ENCODE measurements at regions not wholly inside any gene's neighbourhood (a gene's known extent, or its start where the extent isn't known, plus 50 kb on each side); places are given as distances from the start of the nearest gene placed in this dataset.
"Not testable (repeated sequence)": the region's sequence is repeated elsewhere in the genome, so short reads cannot be mapped to it uniquely, and the experiment has no call there.

DNA sequence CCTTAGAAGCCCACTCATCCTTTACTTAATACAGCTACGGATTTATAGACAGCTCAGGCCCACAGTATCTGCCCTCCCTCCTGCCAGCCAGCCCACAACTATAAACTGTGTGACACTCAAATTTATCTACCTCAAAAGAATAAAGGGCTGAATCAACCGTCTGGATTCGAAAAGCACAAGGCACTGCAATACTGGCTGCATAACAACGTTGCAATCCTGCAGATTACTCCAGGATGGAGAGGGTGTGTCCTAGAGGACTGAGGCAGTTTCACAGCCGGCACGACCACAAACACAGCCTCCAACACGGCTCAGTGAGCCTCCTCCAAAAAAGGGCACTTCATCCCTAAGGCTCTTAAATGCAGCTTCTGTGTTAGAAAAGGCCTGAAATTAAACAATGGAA is 138.3 kb upstream of the EFCAB3 start:
- ATAC-seq = peak; percentile 46
- CTCF ChIA-PET; H3K36me3 Mint-ChIP-seq; H3K4me3 Mint-ChIP-seq; H3K9me3 Mint-ChIP-seq; H3K27me3 Mint-ChIP-seq (ENCODE audit: low read depth); DNase-seq (ENCODE audit: low spot score); H3K4me1 Mint-ChIP-seq; POLR2A ChIA-PET; H3K27ac Mint-ChIP-seq: not testable (repeated sequence)

DNA sequence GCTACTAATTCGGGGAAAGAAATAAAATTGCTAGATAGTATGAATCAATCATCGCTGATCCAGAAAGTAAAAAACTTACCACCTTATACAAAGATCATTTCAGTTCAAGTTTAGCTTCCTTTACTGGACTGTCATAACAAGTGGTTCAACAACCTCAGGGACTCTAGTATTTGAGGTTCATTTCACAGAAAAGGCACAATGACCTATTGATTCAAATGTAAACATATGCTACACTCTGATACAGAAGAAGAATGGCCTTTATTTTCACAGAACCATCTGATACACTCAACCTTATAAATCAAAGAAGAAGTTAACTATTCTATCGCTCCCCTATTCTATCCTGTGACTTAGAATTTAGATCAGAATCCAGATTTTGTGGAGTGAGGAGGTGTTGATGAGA is 140.8 kb upstream of the EFCAB3 start:
- H3K4me3 Mint-ChIP-seq; H3K27ac Mint-ChIP-seq; POLR2A ChIA-PET; ATAC-seq; DNase-seq (ENCODE audit: low spot score); H3K36me3 Mint-ChIP-seq; H3K27me3 Mint-ChIP-seq (ENCODE audit: low read depth); H3K9me3 Mint-ChIP-seq; H3K4me1 Mint-ChIP-seq: not testable (repeated sequence)
- CTCF ChIA-PET = interaction anchor here (1.2 kb wide), 1 partner anchor 130 kb away, joined by 4 read pairs; no protein-coding TSS in a partner anchor

DNA sequence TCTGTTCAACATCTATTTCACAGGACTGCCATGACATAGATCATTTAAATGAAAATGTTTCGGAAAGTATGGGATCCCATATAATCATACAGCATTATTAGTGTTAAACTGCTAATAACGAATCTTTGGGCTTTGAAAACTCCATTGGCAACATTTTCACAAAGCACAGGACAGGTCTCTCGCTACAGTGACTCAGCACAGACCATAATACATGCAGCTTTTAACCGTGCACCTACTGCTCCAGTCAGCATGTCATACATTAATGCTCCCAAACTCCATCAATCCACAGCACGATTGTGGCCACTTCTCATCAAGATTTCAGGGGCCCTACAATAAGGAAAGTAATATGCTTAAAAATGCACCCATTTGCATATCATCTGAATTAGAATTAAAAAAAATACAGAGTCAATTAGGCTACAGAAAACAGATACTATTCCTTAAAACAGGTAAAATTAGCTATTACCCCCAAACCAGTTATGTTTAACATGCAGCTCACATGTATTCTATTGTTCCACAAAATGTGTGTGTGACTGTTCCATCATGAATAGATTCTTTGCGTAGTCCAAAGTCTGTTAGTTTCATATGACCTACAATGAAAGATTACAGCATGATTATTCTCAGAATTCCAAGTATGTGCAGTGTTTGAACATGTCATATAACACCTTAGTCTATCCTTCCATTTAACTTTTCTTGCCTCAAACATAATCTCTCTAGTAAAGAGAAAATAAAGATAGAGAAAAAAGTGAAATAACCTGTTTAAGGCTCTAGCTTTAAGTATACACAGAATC is 141.6 kb upstream of the EFCAB3 start:
- ATAC-seq; H3K4me1 Mint-ChIP-seq; DNase-seq (ENCODE audit: low spot score); H3K27ac Mint-ChIP-seq; POLR2A ChIA-PET; H3K27me3 Mint-ChIP-seq (ENCODE audit: low read depth); H3K9me3 Mint-ChIP-seq; H3K36me3 Mint-ChIP-seq; H3K4me3 Mint-ChIP-seq: not testable (repeated sequence)
- CTCF ChIA-PET = interaction anchor here (1.2 kb wide), 1 partner anchor 129 kb away, joined by 4 read pairs; no protein-coding TSS in a partner anchor

DNA sequence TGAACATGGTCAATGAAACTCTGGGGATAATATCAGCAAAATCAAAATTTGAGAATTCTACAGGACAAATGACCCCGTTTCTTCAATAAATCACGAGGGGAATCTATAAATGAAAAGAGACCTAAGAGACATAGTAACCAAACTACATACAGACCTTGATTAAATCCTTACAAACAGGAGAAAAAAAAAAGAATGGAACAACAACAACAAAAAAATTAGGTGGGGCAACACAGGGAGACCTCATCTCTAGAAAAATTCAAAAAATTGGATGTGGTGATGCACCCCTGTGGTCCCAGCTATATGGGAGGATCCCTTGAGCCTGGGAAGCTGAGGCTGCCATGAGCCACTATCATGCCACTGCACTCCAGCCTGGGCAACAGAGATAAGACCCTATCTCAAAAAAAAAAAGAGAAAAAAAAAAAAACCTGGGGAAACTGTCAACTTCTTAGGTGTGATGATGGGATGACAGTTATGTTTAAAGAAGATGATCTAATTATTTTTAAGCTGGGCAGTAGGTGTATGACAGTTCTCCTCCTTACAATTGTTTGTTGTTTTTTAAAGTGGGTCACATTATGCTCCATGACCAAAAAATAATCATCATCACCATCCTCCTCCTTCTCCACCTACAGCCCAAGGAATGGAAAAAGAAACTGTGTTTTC is 146.4 kb upstream of the EFCAB3 start:
- H3K4me3 Mint-ChIP-seq; H3K36me3 Mint-ChIP-seq; H3K4me1 Mint-ChIP-seq; H3K27ac Mint-ChIP-seq; ATAC-seq; POLR2A ChIA-PET; DNase-seq (ENCODE audit: low spot score); H3K9me3 Mint-ChIP-seq; H3K27me3 Mint-ChIP-seq (ENCODE audit: low read depth): not testable (repeated sequence)
- CTCF ChIA-PET = interaction anchor here (0.7 kb wide), 1 partner anchor 245 kb away, joined by 3 read pairs; no protein-coding TSS in a partner anchor

DNA sequence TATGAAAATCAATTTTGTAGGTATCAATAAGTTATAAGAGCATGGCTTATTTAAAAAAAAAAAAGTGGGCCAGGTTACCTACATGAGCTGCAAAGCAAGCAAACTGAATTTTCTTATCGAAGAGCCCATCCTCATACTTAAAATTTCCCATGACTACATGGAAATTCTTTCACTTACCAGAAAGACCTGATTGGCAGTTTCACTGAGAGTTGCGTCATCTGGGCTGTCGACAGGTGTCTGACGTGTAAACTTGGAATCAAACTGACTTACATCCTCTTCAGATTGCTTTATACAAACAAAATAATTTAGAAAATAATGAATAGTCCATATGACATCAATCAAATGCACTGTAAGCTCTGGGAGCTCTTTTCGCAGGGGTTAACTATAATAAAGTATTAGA is 149.1 kb upstream of the EFCAB3 start:
- H3K4me3 Mint-ChIP-seq; H3K27me3 Mint-ChIP-seq (ENCODE audit: low read depth); CTCF ChIA-PET; H3K9me3 Mint-ChIP-seq; H3K36me3 Mint-ChIP-seq; H3K4me1 Mint-ChIP-seq; POLR2A ChIA-PET; DNase-seq (ENCODE audit: low spot score); ATAC-seq; H3K27ac Mint-ChIP-seq: not testable (repeated sequence)

DNA sequence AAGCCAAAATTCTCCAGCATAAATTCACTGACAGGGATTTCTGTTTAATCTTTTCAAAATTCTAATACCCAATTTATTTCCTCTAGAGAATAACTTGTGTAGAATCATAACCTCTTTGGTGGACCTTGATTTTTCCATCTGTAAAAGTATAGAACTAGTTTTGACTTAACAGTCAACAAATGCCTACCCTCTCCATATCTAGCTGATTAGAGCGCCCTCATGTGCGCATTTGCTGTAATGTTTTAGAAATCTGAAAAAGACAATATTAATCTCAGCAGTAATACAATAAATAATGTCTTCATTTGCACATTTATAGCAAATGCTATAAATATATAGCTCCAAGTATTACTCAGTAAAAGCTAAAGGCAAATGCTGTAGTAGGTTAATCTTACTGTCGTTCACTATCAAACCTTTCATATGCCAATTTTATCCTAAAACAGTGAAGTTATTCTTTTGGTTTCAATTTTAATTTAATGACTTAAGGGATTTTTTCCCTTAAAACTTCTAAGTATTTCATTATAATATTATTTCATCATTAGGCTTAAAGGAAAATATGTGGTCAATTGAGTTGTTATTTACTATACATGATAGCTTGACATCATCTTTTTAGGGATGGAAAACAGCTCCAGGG is 153.6 kb upstream of the EFCAB3 start:
- H3K27ac Mint-ChIP-seq; H3K27me3 Mint-ChIP-seq (ENCODE audit: low read depth); DNase-seq (ENCODE audit: low spot score); POLR2A ChIA-PET; H3K4me1 Mint-ChIP-seq; H3K36me3 Mint-ChIP-seq; H3K9me3 Mint-ChIP-seq; ATAC-seq; H3K4me3 Mint-ChIP-seq: not testable (repeated sequence)
- CTCF ChIA-PET = interaction anchor here (0.8 kb wide), 1 partner anchor 117 kb away, joined by 4 read pairs; no protein-coding TSS in a partner anchor

DNA sequence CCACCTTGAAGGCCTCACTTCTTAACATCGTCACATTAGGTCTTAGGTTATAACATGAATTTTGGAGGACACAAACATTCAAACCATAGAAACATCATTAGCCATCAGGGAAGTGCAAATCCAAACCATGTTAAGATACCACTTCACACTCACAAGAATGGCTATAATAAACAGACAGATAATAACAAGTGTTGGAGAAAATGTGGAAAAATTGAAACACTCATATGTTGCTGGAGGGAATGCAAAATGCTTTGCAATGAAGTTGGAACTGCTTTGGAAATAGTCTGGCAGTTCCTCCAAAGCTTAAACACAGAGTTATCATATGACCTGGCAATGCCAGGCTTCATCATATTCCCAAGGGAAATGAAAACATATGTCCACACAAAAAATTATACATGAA is 156.8 kb upstream of the EFCAB3 start:
- H3K9me3 Mint-ChIP-seq = not testable (repeated sequence)

DNA sequence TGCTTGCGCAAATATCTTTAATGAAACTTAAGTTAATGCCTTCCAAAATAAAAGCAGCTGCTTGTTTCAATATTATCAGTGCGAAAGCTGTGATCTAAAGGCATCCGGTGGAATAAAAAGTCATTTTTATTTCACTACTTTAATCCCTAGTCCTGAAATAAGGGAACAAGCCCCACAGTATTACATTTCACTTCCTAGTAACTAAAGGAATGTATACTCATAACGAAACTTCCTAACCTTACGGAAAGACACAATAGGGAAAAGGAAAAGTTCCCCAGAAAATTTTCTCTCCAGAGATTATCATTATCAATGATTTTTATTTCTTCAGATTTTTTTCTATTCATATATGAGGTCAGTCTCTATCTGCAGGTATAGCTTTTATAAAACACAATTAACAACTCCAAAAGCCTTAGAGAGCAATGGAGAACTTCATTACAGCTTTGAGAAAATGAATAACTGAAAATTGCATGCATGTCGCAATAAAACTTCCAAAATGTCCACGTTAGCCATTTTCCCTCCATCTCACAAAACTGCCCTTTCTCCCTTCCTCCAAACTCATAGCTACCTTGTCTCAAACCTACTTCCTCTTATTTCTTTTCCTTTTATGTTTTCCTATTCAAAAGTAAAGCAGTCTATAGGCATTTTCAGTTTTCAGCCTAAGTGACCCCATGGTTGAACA is 154.3 kb upstream of the MED13 start:
- ChIA-PET CTCF (no interaction called here), POLR2A (no interaction called here)
- no peaks in the 10 kb centered on the region for H3K36me3 Mint-ChIP-seq

More for the DNA sequence above, 156.8 kb upstream of the EFCAB3 start:
- CTCF ChIA-PET; H3K4me3 Mint-ChIP-seq; H3K36me3 Mint-ChIP-seq; DNase-seq (ENCODE audit: low spot score); H3K27ac Mint-ChIP-seq; ATAC-seq; H3K27me3 Mint-ChIP-seq (ENCODE audit: low read depth); H3K4me1 Mint-ChIP-seq; POLR2A ChIA-PET: not testable (repeated sequence)

More for the DNA sequence above, 154.3 kb upstream of the MED13 start:
- ATAC-seq (no peak), DNase-seq (ENCODE audit: low spot score) (no peak)
- no peaks in the 10 kb centered on the region for H3K4me1 Mint-ChIP-seq
- no peak for TF ChIP-seq NFE2L1 (CRISPR knock-in tag; IDR thresholded peaks at IDR 0.05)
- TF ChIP-seq GRHL2 (CRISPR knock-in tag; IDR thresholded peaks at IDR 0.05; ENCODE audit: insufficient replicate concordance, severe bottlenecking) = no peak
- no peak for TF ChIP-seq CBFB (CRISPR knock-in tag; IDR thresholded peaks at IDR 0.05; ENCODE audit: low read depth)
- TF ChIP-seq FOXK1 (CRISPR knock-in tag; IDR thresholded peaks at IDR 0.05) = no peak
- no peak for TF ChIP-seq ZNF263 (CRISPR knock-in tag; IDR thresholded peaks at IDR 0.05; ENCODE audit: low read depth)
- TF ChIP-seq FOXP1 (CRISPR knock-in tag; IDR thresholded peaks at IDR 0.05; ENCODE audit: borderline replicate concordance) = no peak
- TF ChIP-seq, protein P1, sequence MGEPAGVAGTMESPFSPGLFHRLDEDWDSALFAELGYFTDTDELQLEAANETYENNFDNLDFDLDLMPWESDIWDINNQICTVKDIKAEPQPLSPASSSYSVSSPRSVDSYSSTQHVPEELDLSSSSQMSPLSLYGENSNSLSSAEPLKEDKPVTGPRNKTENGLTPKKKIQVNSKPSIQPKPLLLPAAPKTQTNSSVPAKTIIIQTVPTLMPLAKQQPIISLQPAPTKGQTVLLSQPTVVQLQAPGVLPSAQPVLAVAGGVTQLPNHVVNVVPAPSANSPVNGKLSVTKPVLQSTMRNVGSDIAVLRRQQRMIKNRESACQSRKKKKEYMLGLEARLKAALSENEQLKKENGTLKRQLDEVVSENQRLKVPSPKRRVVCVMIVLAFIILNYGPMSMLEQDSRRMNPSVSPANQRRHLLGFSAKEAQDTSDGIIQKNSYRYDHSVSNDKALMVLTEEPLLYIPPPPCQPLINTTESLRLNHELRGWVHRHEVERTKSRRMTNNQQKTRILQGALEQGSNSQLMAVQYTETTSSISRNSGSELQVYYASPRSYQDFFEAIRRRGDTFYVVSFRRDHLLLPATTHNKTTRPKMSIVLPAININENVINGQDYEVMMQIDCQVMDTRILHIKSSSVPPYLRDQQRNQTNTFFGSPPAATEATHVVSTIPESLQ (CRISPR knock-in tag; IDR thresholded peaks at IDR 0.05) = no peak
- TF ChIP-seq, protein P2, sequence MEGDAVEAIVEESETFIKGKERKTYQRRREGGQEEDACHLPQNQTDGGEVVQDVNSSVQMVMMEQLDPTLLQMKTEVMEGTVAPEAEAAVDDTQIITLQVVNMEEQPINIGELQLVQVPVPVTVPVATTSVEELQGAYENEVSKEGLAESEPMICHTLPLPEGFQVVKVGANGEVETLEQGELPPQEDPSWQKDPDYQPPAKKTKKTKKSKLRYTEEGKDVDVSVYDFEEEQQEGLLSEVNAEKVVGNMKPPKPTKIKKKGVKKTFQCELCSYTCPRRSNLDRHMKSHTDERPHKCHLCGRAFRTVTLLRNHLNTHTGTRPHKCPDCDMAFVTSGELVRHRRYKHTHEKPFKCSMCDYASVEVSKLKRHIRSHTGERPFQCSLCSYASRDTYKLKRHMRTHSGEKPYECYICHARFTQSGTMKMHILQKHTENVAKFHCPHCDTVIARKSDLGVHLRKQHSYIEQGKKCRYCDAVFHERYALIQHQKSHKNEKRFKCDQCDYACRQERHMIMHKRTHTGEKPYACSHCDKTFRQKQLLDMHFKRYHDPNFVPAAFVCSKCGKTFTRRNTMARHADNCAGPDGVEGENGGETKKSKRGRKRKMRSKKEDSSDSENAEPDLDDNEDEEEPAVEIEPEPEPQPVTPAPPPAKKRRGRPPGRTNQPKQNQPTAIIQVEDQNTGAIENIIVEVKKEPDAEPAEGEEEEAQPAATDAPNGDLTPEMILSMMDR (IDR thresholded peaks at IDR 0.05) = no peak
- H3K27ac Mint-ChIP-seq = no peak overlapping the region
- H3K4me3 Mint-ChIP-seq = no peak overlapping the region
- H3K27me3 Mint-ChIP-seq (ENCODE audit: low read depth) = no peaks in the 10 kb centered on the region; the same call in 1 of the 2 replicates
- H3K9me3 Mint-ChIP-seq = peaks cover 8% of the 10 kb centered on the region

Data from WTC11 (cell line).